B cell (primary cell): ENCODE measurements at regions not wholly inside any gene's neighbourhood (a gene's known extent, or its start where the extent isn't known, plus 50 kb on each side); places are given as distances from the start of the nearest gene placed in this dataset.

Experiments used
- ATAC-seq: fragments of 200-7000 bp; cut with Tn5 transposase; one replicate; pipeline ENCODE4 v1.10.0; 2021; ENCODE audit warnings: low read depth, mild to moderate bottlenecking, moderate number of reproducible peaks, moderate library complexity
- CTCF ChIA-PET: fragments of 350-600 bp; sonication (Branson Sonifier 250); formaldehyde crosslinking; loops from one replicate; lab custom pipeline; 2021; ENCODE audit warnings: antibody characterized with exemption, inconsistent platforms; lab: Charles Lee
- POLR2A ChIA-PET: fragments of 350-600 bp; sonication (Branson Sonifier 250); formaldehyde crosslinking; loops from one replicate; lab custom pipeline; 2021; ENCODE audit warnings: antibody characterized with exemption; lab: Charles Lee
- DNase-seq: peaks from one replicate; pipeline ENCODE4 v3.0.0; 2013
- H2AFZ ChIP-seq: 2 replicates; pipeline ENCODE4 v1.6.1; 2012; ENCODE audit warnings: mild to moderate bottlenecking, low read depth, low read length; ENCODE audit not compliant: insufficient read depth, poor library complexity, severe bottlenecking
- H3K27ac ChIP-seq, 2 donors: 1 replicate in 1 of 2; 2 replicates in 1 of 2; pipeline ENCODE4 v1.5.1; 2012 to 2013; ENCODE audit warnings: low read length in 2 of 2, mild to moderate bottlenecking in 2 of 2, moderate library complexity in 1 of 2
- H3K27me3 ChIP-seq, 4 experiments: fragments of 200-600 bp in 1 of 4; sonication (generic) in 1 of 4; replicated peaks in 1 of 4; 1 replicate in 2 of 4; 2 replicates in 2 of 4; pipeline versions ENCODE4 v1.6.1 to v1.7.0; 2013 to 2016; ENCODE audit warnings: low read length in 3 of 4, mild to moderate bottlenecking in 2 of 4, mixed read lengths in 1 of 4, moderate library complexity in 1 of 4; ENCODE audit not compliant: insufficient read depth in 4 of 4, control insufficient read depth in 3 of 4; ENCODE audit errors: control extremely low read depth in 1 of 4
- H3K36me3 ChIP-seq, 2 experiments: replicated peaks in 1 of 2; 1 replicate in 1 of 2; 2 replicates in 1 of 2; pipeline versions ENCODE4 v1.6.1 to v1.7.1; 2013; ENCODE audit warnings: low read length in 1 of 2; ENCODE audit not compliant: insufficient read depth in 2 of 2, control insufficient read depth in 1 of 2; ENCODE audit errors: control extremely low read depth in 1 of 2, extremely low read depth in 1 of 2
- H3K4me1 ChIP-seq, 2 donors: fragments of 200-600 bp in 1 of 2; sonication (generic) in 1 of 2; 1 replicate in 1 of 2; 2 replicates in 1 of 2; pipeline versions ENCODE4 v1.5.1 to v1.6.1; 2013 to 2017; ENCODE audit warnings: low read length in 2 of 2; ENCODE audit not compliant: control insufficient read depth in 2 of 2, insufficient read depth in 2 of 2
- H3K4me2 ChIP-seq: replicated peaks from 2 replicates; pipeline ENCODE3; 2012; ENCODE audit warnings: mild to moderate bottlenecking, low read depth, low read length; ENCODE audit not compliant: poor library complexity, severe bottlenecking
- H3K4me3 ChIP-seq, 5 experiments: fragments of 200-600 bp in 1 of 5; sonication (generic) in 1 of 5; 1 replicate in 3 of 5; 2 replicates in 2 of 5; pipeline versions ENCODE4 v1.5.1 to v1.7.0; 2011 to 2016; ENCODE audit warnings: low read length in 4 of 5, mild to moderate bottlenecking in 4 of 5, low read depth in 2 of 5, control low read depth in 1 of 5, moderate library complexity in 1 of 5; ENCODE audit not compliant: insufficient read depth in 1 of 5; ENCODE audit errors: control extremely low read depth in 1 of 5, extremely low read depth in 1 of 5
- H3K79me2 ChIP-seq: fragments of 200-600 bp; sonication (generic); one replicate; pipeline ENCODE4 v1.6.0; 2016; ENCODE audit warnings: low read length; ENCODE audit not compliant: control insufficient read depth, insufficient read depth
- H3K9ac ChIP-seq: fragments of 200-600 bp; sonication (generic); 2 replicates; pipeline ENCODE4 v1.6.1; 2017; ENCODE audit warnings: mild to moderate bottlenecking, low read length, moderate library complexity
- H3K9me3 ChIP-seq, 3 donors: one replicate each; pipeline versions ENCODE4 v1.6.1 to v1.7.1; 2013; ENCODE audit warnings: low read length in 2 of 3; ENCODE audit not compliant: control insufficient read depth in 2 of 3, insufficient read depth in 1 of 3; ENCODE audit errors: control extremely low read depth in 1 of 3
- H4K20me1 ChIP-seq: 2 replicates; pipeline ENCODE4 v1.6.0; 2012; ENCODE audit warnings: mild to moderate bottlenecking, low read length; ENCODE audit not compliant: insufficient read depth, control insufficient read depth, poor library complexity, severe bottlenecking
- H3K27ac Mint-ChIP-seq: one replicate; pipeline ENCODE4 v1.8.0; 2021; ENCODE audit warnings: mixed read lengths
- H3K27me3 Mint-ChIP-seq: one replicate; pipeline ENCODE4 v1.8.0; 2021; ENCODE audit warnings: mixed read lengths
- H3K4me1 Mint-ChIP-seq: one replicate; pipeline ENCODE4 v1.8.0; 2021; ENCODE audit warnings: mixed read lengths
- H3K4me3 Mint-ChIP-seq: one replicate; pipeline ENCODE4 v1.8.0; 2021; ENCODE audit warnings: mixed read lengths
- H3K9me3 Mint-ChIP-seq: one replicate; pipeline ENCODE4 v1.8.0; 2022; ENCODE audit warnings: mixed read lengths; ENCODE audit not compliant: insufficient read depth
- EZH2 ChIP-seq: IDR thresholded peaks from 2 replicates; pipeline ENCODE4 v1.6.1; 2012; ENCODE audit warnings: borderline replicate concordance, low read depth, mild to moderate bottlenecking, moderate library complexity, low read length; ENCODE audit not compliant: insufficient read depth, poor library complexity, severe bottlenecking
- WGBS: methylation state at CpG from one replicate; pipeline ENCODE4 v1.1.5; 2013; ENCODE audit warnings: missing lambda C conversion rate; ENCODE audit not compliant: insufficient coverage; 5-methylcytosine and 5-hydroxymethylcytosine counted together
- intact Hi-C: fragments of 100-400 bp; cut with micrococcal nuclease; formaldehyde crosslinking; loops from one replicate; pipeline ENCODE4 v1.10.0; 2022
- TF ChIP-seq, protein P1 (sequence below): fragments of 200-600 bp; IDR thresholded peaks from one replicate; pipeline ENCODE4 v1.8.0; 2022; ENCODE audit warnings: antibody characterized with exemption, mild to moderate bottlenecking

DNA sequence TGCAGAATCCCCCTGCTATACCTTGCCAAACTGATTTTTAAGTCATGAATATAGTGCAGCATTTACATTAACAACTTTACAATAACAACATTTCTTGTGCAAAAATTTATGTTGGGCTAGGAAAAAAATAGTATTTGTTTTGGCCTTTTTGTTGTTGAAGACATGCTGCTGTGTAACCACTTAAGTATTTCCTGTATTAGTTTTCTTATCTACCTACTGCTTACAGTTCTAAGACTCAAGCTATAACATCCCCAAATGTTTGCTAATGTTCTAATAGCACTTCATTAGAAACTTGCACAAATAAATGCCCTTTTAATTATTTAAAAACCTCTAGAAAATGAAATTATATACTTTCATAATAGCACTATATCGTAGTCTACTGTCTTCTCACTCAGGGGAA is 154.3 kb upstream of the DOCK10 start:
- no CpG with 5 or more reads among the region's 1 CpG for WGBS
- H3K4me1 Mint-ChIP-seq, result no peaks in the 10 kb centered on the region
- no peaks in the 10 kb centered on the region for H4K20me1 ChIP-seq
- H3K27ac ChIP-seq, result no peak overlapping the region
- ChIA-PET CTCF (no interaction called here), POLR2A (no interaction called here)
- H3K4me3 Mint-ChIP-seq, result no peak overlapping the region
- no peak overlapping the region for H3K9ac ChIP-seq
- H3K4me1 ChIP-seq, result no peaks in the 10 kb centered on the region
- no peak overlapping the region for H3K4me2 ChIP-seq
- TF ChIP-seq, protein P1, sequence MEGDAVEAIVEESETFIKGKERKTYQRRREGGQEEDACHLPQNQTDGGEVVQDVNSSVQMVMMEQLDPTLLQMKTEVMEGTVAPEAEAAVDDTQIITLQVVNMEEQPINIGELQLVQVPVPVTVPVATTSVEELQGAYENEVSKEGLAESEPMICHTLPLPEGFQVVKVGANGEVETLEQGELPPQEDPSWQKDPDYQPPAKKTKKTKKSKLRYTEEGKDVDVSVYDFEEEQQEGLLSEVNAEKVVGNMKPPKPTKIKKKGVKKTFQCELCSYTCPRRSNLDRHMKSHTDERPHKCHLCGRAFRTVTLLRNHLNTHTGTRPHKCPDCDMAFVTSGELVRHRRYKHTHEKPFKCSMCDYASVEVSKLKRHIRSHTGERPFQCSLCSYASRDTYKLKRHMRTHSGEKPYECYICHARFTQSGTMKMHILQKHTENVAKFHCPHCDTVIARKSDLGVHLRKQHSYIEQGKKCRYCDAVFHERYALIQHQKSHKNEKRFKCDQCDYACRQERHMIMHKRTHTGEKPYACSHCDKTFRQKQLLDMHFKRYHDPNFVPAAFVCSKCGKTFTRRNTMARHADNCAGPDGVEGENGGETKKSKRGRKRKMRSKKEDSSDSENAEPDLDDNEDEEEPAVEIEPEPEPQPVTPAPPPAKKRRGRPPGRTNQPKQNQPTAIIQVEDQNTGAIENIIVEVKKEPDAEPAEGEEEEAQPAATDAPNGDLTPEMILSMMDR, result no peak
- TF ChIP-seq EZH2, result no peak
- peaks cover 3% of the 10 kb centered on the region for H3K27me3 Mint-ChIP-seq
- H3K79me2 ChIP-seq, result no peaks in the 10 kb centered on the region
- ATAC-seq, result no peak
- H3K36me3 ChIP-seq, result no peaks in the 10 kb centered on the region
- H3K27me3 ChIP-seq, result no peaks in the 10 kb centered on the region
- no peaks in the 10 kb centered on the region for H3K9me3 Mint-ChIP-seq
- no peak overlapping the region for H3K4me3 ChIP-seq
- intact Hi-C loops, result no loop called here
- H3K9me3 ChIP-seq, result peaks cover 0 to 1% (median 0%) of the 10 kb centered on the region in 3 donors
- H2AFZ ChIP-seq, result no peak overlapping the region
- DNase-seq, result no peak
- H3K27ac Mint-ChIP-seq, result no peak overlapping the region

DNA sequence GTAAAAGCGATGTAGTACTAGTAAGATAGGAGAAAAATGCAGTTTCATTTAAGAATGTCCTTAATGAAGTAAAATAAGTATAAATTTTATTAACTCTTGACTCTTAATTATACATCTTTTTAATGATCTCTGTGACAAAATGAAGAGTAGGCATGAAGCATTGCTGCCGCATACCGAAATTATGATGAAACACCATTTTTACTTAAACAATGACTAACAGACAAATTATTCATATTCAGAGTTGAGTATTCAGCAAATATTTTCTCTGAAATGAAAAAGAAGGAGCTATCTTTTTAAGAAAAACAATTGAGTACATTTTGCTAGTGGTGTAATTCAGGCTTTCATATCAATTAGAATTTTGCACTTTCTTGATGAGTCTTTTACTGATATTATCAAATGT is 150.6 kb upstream of the DOCK10 start:
- Histone ChIP-seq H3K27ac (no peak overlapping the region), H3K27me3 (no peaks in the 10 kb centered on the region), H2AFZ (no peak overlapping the region), H3K9ac (no peak overlapping the region), H3K9me3 (peaks cover 0 to under 1% (median 0%) of the 10 kb centered on the region in 3 donors), H3K4me1 (no peaks in the 10 kb centered on the region), H4K20me1 (no peaks in the 10 kb centered on the region), H3K79me2 (no peaks in the 10 kb centered on the region), H3K4me3 (no peak overlapping the region), H3K4me2 (no peak overlapping the region), H3K36me3 (no peaks in the 10 kb centered on the region)
- no peak overlapping the region for H3K27ac Mint-ChIP-seq
- H3K4me1 Mint-ChIP-seq, result no peaks in the 10 kb centered on the region
- CTCF ChIA-PET, result no interaction called here
- POLR2A ChIA-PET, result no interaction called here
- DNase-seq (no peak), ATAC-seq (no peak)
- TF ChIP-seq, protein P1, result no peak
- no peak for TF ChIP-seq EZH2
- no CpG with 5 or more reads among the region's 3 CpGs for WGBS
- intact Hi-C loops, result no loop called here
- peaks cover 13% of the 10 kb centered on the region for H3K27me3 Mint-ChIP-seq
- H3K4me3 Mint-ChIP-seq, result no peak overlapping the region
- no peaks in the 10 kb centered on the region for H3K9me3 Mint-ChIP-seq
